NCI-H526 (cell line): ENCODE measurements at regions not wholly inside any gene's neighbourhood (a gene's known extent, or its start where the extent isn't known, plus 50 kb on each side); places are given as distances from the start of the nearest gene placed in this dataset.
"Not testable (repeated sequence)": the region's sequence is repeated elsewhere in the genome, so short reads cannot be mapped to it uniquely, and the experiment has no call there.

Experiments used
- DNase-seq, 2 experiments: peaks; one replicate each; lab custom pipeline; 2025; lab: John Stamatoyannopoulos, UW

DNA sequence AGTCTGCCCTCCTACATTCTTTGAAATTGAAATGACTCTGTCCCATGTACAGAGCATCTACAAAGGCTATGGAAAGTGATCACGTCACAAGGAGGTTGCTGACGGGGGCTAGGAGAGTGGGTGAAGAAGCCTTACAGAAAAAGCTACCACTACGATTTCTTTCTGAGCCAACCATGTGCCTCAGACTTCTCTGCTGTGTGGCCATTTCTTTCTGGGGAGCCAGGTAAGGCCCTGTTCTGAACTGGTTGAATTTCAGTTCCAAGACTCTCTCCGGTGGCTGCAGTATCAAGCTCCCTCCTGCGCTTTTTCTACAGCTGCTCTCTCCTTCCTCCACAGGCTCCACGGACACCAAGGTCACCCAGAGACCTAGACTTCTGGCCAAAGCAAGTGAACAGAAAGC lies 112.5 kb upstream of the PRSS1 start:
- DNase-seq = no peak

DNA sequence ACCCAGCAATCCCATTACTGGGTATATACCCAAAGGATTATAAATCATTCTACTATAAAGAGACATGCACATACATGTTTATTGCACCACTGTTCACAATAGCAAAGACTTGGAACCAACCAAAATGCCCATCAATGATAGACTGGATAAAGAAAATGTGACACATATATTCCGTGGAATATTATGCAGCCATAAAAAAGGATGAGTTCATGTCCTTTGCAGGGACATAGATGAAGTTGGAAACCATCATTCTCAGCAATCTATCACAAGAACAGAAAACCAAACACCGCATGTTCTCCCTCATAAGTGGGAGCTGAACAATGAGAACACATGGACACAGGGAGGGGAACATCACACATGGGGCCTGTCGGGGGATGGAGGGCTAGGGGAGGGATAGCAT lies 113.2 kb upstream of the PRSS1 start:
- DNase-seq = not testable (repeated sequence)

DNA sequence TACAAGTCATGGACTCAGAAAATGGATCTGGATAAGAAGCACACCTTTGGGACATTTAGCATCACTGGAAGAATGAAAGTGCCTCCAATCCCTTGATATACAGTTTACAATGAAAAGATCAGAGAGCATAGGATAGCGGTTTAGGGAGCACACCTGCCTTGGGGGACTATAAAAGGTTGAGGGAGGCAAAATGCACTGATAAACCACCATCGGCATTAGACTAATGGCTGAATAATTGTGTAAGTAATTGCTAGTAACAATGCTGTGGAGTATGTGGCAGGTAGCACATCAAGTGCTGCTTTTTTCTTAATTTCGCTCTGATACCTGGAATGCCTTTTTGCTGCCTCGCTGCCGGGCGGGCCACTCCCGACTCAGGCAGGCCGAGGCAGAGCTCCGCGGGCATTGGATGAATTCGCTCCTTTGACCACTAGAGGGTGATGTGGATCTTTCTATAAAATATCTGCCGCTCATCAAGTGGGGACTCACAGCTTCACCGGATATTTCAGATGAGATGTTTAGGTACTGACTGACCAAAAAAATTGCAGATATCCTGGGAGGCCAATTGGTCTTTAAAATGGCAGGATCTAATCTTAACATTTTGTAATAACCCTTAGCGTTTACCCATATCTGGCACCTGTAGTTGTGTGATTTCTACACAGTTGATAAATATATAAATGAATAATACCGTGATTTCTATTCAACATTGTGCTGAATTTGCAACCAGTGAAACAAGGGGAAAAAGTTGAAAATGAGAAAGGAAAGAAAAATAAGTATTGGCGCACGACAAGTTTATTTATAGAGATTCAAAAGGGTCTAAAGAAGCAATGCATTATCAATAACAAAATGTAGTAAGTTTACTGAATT lies 116.8 kb upstream of the PRSS1 start:
- peak; percentile 43 to 90 for DNase-seq

DNA sequence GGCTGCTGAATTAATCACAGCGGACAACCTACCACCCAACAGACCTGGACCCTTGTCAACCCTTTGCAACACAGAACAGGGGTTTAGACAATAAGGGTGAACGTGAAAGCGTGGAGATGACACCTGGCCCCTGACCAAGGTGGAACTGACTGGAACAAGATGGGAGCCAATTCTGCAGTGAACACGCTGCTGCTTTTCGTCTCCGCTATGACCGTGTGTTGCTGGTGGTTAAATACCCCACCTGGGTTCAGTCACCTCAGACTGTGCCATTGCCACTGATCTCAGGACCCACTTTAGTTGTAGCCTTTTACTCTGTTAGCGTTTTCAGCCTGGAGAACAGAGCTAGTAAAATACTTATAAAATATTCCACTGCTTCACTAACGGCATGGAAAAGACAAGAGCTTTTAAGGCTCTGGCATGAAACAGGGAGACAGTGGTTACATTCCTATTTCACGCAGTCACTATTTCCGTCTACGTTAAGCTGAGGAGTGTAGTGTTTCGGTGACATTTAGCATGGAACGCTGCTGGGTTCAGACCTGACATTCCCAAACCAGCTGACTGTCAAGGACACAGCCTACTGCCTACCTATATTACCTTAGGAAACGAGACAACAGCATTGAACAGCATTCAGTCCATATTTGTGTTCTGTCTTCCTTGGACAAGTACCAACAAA lies 119.5 kb upstream of the PRSS1 start:
- DNase-seq = no peak

DNA sequence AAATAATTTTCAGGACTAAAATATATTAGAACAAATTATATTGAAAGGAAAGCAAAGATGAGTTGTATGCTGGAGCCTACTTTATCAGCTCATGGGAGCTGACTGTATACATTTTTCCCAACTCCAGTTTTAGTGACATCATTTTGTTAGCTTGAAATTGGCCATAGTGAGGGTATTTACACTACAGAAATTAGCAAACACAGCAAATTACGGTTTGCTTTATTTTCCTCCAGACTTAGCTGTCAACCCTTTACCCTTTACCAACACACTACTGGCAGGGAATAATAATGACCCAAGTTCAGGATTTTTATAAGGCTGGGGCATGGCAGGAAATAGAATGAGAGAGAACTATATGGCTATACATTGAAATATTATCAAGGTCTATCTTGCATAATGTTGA lies 120.3 kb upstream of the PRSS1 start:
- DNase-seq = no peak

DNA sequence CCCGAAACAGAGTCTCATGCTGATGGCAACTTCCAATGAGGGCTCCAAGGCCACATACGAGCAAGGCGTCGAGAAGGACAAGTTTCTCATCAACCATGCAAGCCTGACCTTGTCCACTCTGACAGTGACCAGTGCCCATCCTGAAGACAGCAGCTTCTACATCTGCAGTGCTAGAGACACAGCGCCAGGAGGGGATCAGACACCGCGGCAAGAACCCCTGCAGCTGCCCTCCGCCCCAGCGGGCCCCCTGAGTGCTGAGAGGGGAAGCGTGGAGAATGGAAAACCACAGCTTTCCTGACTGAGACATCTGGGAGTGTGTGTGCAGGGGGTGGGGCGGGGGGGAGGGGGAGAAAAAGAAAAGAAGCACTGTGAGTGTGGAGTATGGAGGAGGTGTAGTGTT lies 122.0 kb upstream of the PRSS1 start:
- not testable (repeated sequence) for DNase-seq

DNA sequence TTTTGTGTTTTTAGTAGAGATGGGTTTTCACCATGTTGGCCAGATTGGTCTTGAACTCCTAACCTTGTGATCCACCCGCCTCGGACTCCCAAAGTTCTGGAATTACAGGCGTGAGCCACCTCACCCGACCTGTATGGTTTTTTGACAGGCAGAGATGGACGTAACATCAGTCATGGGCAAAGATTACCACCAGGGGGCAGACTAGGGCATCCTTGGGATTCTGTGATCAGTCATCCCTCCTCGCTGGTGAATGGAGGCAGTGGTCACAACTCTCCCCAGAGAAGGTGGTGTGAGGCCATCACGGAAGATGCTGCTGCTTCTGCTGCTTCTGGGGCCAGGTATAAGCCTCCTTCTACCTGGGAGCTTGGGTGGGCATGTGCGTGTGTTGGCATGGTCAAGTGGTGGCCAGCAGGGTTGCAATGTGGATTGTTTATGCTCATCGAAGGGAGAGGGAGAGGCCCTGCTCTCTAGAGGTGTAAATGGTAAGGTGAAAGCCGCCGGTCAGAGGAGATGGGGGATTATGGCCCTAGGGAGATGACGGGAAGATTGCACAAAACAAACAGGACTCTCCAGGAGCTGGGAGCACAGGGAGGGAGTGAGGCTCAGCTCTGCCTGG lies 122.7 kb upstream of the PRSS1 start:
- peak; percentile 6 to 72 for DNase-seq

DNA sequence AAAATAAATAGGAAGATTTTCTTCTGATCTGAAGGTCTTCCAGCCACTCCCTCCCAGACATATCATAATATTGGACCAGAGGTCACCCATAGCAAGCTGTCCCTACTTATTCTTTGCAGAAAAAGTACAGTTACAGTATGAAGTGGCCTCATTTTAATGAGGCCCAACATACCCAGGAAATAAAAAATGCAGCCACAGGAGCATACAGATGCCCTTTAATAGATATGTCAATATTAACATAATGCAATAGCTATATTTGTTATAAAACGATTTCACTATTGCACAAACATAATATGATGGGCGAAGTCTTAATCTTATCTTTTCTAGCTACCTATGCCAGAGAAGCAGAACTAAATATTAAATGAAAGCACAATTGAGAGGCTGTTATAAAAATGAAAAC lies 124.1 kb upstream of the PRSS1 start:
- not testable (repeated sequence) for DNase-seq

DNA sequence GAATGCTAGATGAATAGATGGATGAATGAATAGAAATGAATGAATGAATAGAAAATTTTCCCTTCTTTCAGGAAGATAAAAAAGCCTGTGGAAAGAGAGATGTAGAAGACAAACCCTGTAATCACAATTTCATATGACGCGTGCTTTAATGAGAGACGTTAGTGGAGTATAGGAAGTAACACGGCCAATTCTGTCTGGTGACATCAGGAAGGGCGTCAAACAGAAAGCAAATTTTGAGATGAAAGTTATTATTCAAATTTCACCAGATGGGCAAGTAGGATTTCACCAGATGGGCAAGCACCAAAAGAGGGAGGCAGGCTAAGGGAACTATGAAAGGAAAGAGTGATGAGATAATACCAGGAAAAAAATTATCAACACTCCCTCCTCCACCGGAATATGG lies 128.9 kb upstream of the PRSS1 start:
- no peak for DNase-seq

DNA sequence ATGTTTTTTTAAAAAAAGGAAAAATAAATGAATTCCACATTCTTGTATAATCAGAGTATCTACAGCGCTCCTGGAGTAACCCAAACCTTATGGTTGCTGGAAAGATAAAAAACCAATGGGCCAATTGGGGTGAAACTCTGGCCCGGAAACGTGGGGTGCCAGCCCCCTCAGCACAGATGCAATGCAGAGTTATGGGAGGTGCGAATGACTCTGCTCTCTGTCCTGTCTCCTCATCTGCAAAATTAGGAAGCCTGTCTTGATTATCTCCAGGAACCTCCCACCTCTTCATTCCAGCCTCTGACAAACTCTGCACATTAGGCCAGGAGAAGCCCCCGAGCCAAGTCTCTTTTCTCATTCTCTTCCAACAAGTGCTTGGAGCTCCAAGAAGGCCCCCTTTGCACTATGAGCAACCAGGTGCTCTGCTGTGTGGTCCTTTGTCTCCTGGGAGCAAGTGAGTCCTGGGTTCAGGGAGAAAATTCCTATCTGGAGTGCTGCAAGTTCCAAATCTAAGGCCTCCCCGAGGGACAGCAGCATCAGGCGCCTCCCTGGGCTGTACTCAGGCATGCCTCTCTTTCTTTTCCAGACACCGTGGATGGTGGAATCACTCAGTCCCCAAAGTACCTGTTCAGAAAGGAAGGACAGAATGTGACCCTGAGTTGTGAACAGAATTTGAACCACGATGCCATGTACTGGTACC lies 130.5 kb upstream of the PRSS1 start:
- no peak for DNase-seq

DNA sequence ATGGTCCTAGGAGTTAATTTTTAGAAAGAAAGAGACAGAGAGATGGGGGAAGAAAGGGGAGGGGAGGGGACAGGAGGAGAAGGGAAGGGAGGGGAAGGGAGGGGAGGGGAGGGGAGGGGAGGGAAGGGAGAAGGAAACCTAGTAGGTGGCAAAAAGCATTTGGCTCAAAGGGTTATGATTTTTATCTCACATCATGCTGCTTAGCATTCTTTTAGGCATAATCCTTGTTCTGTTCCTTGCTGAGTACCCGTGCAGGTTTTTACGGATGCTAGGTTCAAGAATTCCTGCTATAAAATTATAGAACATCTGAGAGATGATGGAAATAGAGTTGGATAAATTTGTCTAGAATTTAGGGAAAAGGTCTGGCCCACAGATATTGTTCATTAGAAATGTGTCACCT lies 132.4 kb upstream of the PRSS1 start:
- no peak for DNase-seq

DNA sequence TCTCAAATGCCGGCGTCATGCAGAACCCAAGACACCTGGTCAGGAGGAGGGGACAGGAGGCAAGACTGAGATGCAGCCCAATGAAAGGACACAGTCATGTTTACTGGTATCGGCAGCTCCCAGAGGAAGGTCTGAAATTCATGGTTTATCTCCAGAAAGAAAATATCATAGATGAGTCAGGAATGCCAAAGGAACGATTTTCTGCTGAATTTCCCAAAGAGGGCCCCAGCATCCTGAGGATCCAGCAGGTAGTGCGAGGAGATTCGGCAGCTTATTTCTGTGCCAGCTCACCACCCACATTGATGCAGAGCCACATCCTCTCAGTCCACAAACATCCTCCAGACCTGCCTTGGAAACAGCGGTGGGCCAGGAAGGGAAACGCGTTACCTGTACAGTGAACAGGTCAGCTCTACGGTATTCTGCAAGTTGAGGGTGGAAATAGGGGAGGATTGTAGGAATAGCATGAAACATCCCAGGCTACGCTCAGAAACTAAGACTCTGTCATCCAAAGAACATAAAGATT lies 133.1 kb upstream of the PRSS1 start:
- DNase-seq = no peak

DNA sequence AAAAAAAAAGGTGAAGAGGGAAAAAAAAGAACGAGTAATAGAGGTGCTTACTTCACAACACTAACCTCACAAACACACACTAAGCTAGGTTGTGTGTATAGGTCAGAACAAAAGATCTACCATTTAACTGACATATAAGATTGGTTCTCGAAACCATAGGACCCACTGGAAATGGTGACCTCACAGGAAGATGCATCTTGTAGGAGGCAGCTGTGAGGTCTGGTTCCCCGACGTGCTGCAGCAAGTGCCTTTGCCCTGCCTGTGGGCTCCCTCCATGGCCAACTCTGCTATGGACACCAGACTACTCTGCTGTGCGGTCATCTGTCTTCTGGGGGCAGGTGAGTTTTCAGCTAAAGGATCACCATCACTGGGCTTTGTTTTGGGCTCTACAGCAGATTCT lies 133.8 kb upstream of the PRSS1 start:
- DNase-seq = no peak

DNA sequence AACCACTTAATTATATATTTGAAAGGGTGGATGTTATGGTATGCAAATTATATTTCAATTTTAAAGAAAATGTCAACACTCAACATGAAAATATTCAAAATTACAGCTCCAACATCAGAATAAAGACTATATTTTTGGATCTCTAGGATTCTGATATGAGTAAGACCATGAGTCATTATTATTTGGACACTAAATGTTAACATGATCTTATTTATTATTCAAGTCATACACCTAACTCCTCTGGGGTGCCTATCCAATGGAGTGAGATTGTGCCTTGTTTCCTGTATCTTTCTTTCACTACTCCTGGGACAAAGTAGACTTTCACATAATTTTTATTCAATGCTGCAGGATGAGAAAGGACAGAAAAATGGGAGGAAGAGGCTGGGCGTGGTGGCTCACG lies 135.2 kb upstream of the PRSS1 start:
- DNase-seq = no peak

DNA sequence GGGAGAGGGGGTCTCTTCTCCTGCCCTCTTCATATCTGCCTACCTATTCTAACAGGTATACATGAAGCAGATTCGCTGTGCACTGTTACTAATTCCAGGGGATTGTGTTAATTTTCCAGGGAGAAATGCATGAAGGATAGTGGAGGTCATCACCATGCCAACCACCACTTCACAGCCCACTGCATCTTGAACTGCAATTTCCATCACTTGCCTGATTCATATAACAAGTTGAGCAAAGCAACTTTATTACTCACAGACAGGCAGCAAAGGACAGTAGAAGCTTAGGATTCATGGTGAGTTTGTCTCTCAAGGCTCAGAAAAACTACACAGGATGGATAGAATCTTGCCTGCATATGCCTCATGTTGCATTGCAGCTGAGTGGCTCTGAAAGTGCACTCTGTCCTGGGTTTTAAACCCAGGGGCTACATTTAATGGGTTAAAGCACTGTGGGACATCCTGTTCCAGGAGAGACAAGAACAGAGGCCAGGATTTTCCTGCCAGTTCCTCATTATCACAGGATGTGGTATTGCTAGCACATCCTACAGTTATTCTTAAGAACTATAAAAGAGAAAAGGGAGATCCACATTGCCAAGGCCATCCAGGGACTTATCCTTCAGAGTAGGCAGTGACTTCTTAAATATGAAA lies 136.9 kb upstream of the PRSS1 start:
- DNase-seq = no peak

DNA sequence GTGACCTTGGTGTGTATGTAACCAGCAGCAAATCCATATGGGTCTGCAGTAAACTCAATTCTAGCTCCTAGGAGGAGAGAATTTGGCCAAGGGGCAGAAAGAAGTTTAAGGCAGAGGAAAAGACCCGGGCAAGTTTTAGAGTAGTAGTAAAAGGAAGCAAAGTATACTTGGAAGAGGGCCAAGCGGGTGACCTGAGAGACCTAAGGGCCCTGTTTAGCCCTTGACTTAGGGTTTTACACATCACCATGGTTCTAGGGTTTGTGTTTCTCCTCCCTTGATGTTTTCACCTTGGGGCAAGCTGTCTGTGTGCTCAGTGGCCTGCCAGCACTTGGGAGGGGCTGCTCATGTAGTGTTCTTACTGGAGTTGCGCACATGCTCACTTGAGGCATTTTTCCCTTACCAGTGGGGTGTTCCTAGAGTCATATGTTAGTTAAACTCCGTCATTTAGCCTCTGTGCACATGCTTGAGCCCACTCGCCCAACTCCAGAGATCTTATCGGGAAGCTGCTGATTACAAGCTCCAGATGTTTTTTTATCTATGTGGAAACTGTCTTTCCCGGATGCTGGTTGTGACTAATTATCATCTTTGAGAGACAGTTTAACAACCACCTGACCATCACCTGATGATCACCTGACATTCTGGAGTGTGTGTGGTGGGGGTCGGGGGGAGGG lies 137.6 kb upstream of the PRSS1 start:
- no peak for DNase-seq

DNA sequence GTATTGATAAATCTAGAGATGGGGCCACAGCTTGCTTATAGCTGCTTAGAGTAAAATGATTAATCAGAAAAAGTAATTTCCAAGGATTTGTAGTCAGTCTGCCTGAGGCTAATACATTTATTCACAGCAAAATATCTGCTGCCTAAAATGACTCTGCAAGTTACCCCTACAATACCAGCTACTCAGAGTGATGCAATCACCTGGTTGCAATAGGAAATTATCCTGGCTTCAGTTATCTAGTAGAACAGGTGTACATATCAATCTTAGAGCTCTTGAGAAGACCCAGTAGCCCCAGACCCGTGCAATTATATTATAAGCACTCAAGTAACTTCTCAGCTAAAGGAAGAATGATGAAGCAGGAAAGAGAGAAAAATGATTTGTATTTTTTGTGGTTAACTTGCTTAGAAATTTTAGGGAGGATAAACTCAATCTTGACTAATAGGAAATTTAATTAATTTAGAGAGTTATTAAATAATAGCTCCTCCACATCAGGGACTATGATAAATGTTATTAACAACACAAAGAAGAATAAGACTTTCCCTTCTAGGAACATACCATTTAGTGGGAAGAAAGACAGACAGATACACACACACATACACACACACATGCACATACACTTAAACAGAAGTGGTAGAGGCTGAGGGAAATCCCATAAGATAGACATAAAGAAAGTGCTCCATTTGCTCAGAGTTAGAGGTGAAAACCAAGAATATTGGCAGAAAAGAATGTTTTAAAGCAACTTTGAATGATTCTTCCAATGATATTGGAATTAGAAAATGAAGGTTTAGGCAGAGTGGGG lies 140.4 kb upstream of the PRSS1 start:
- no peak for DNase-seq

DNA sequence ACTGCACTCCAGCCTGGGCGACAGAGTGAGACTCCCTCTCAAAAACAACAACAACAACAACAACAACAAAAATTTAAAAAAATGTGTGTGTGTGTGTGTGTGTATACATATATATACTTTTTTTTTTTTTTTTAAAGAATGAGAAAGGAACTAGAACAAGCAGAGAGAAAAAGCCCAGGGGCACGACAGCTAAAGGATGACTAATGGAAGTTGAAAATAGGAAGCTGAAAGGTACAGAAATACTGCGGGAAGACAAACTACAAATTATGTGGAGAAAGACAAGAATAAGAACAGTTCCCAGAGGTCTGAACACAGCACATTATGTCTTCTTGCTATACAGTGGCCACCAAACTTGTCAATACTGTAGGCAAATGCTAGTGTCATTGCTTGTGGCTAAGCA lies 141.9 kb upstream of the PRSS1 start:
- DNase-seq = no peak

DNA sequence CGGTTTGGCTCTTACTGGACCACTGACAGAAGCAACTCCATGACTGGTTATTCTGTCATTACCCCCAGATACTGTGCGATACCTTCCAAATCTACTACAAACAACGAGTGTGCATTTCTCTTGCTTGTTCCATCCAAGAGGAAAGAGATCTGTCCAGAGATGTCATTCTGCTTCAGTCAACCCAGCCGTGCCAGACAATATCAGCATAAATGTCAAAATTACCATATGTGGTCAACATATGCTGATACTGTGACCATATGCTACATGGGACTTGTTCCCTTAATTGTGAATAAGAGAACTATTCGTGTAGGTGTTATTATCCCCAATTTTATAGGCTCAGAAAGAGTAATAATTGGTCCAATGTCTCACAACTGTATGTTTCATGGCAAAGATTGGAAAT lies 143.2 kb upstream of the PRSS1 start:
- no peak for DNase-seq

DNA sequence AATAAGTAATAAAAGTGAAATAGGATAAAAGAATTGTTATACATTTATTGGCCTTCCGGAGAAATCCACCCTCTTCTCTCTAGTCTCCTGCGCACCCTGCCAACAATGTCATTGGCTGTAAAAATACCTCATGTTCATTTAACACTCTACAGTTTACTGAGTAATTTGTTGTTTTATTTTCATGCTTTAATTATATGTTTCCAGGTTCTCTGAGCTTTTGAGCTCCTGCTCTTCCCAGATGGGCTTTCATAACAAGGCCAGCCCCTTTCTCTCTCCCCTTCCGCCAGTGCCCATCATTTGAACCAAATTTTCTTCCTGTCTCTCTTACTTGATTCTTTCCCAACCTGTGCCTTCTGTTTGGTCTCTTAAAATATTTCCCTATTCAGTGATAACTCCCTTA lies 144.6 kb upstream of the PRSS1 start:
- DNase-seq = no peak
